Trophoblast cell (in vitro differentiated cells and primary cell): ENCODE measurements at regions not wholly inside any gene's neighbourhood (a gene's known extent, or its start where the extent isn't known, plus 50 kb on each side); places are given as distances from the start of the nearest gene placed in this dataset.
A peak's percentile ranks its signal among the peaks of the same experiment; 100 is the strongest.

Experiments used
- DNase-seq, 2 donors: peaks; one replicate each; pipeline ENCODE4 v3.0.0-alpha.2; 2016
- H2AFZ ChIP-seq: 2 replicates; pipeline ENCODE4 v1.6.1; 2013; ENCODE audit warnings: low read length, moderate library complexity, mild to moderate bottlenecking; ENCODE audit not compliant: insufficient read depth, poor library complexity
- H2AK5ac ChIP-seq: 2 replicates; pipeline ENCODE4 v1.6.1; 2013; ENCODE audit warnings: mild to moderate bottlenecking, low read length
- H2BK120ac ChIP-seq: 2 replicates; pipeline ENCODE4 v1.6.1; 2013; ENCODE audit warnings: low read length, mild to moderate bottlenecking, moderate library complexity; ENCODE audit not compliant: insufficient read depth, poor library complexity
- H2BK12ac ChIP-seq: 2 replicates; pipeline ENCODE4 v1.6.1; 2013; ENCODE audit warnings: mild to moderate bottlenecking, low read length, moderate library complexity
- H2BK5ac ChIP-seq: 2 replicates; pipeline ENCODE4 v1.6.1; 2013; ENCODE audit warnings: low read length, low read depth, moderate library complexity, mild to moderate bottlenecking; ENCODE audit not compliant: poor library complexity
- H3K14ac ChIP-seq: 2 replicates; pipeline ENCODE4 v1.6.1; 2013; ENCODE audit warnings: mild to moderate bottlenecking, low read length
- H3K18ac ChIP-seq: 2 replicates; pipeline ENCODE4 v1.6.1; 2013; ENCODE audit warnings: mild to moderate bottlenecking, low read length
- H3K23ac ChIP-seq: 2 replicates; pipeline ENCODE4 v1.6.1; 2013; ENCODE audit warnings: low read length
- H3K27ac ChIP-seq: 2 replicates; pipeline ENCODE4 v1.5.1; 2013; ENCODE audit warnings: low read depth, mild to moderate bottlenecking, inconsistent platforms, low read length, moderate library complexity
- H3K27me3 ChIP-seq: 2 replicates; pipeline ENCODE4 v1.6.1; 2013; ENCODE audit warnings: inconsistent platforms, mild to moderate bottlenecking, low read length, moderate library complexity; ENCODE audit not compliant: insufficient read depth
- H3K36me3 ChIP-seq, 2 experiments: 1 replicate in 1 of 2; 2 replicates in 1 of 2; pipeline ENCODE4 v1.6.1; 2013; ENCODE audit warnings: low read length in 2 of 2, mild to moderate bottlenecking in 2 of 2, moderate library complexity in 1 of 2; ENCODE audit not compliant: insufficient read depth in 2 of 2, control insufficient read depth in 1 of 2
- H3K4ac ChIP-seq: 2 replicates; pipeline ENCODE4 v1.6.1; 2013; ENCODE audit warnings: low read depth, mild to moderate bottlenecking, low read length, moderate library complexity
- H3K4me1 ChIP-seq, 2 experiments: 1 replicate in 1 of 2; 2 replicates in 1 of 2; pipeline ENCODE4 v1.6.1; 2013; ENCODE audit warnings: low read length in 2 of 2, mild to moderate bottlenecking in 2 of 2, moderate library complexity in 1 of 2; ENCODE audit not compliant: insufficient read depth in 2 of 2, control insufficient read depth in 1 of 2
- H3K4me2 ChIP-seq: 2 replicates; pipeline ENCODE4 v1.6.1; 2013; ENCODE audit warnings: inconsistent platforms, mild to moderate bottlenecking, low read length, moderate library complexity
- H3K4me3 ChIP-seq: 2 replicates; pipeline ENCODE4 v1.5.1; 2013; ENCODE audit warnings: mild to moderate bottlenecking, low read depth, low read length, inconsistent platforms
- H3K79me1 ChIP-seq: one replicate; pipeline ENCODE4 v1.6.1; 2013; ENCODE audit warnings: low read length
- H3K79me2 ChIP-seq: 2 replicates; pipeline ENCODE4 v1.6.1; 2013; ENCODE audit warnings: low read length, mild to moderate bottlenecking; ENCODE audit not compliant: control insufficient read depth, insufficient read depth, poor library complexity
- H3K9ac ChIP-seq: 2 replicates; pipeline ENCODE4 v1.6.1; 2013; ENCODE audit warnings: mild to moderate bottlenecking, low read length
- H3K9me3 ChIP-seq: 2 replicates; pipeline ENCODE4 v1.6.1; 2013; ENCODE audit warnings: low read depth, mild to moderate bottlenecking, control low read depth, inconsistent platforms, low read length; ENCODE audit not compliant: insufficient read depth
- H4K12ac ChIP-seq: 2 replicates; pipeline ENCODE4 v1.6.1; 2013; ENCODE audit warnings: low read depth, mild to moderate bottlenecking, low read length, moderate library complexity
- H4K8ac ChIP-seq: 2 replicates; pipeline ENCODE4 v1.6.1; 2013; ENCODE audit warnings: low read depth, mild to moderate bottlenecking, low read length, moderate library complexity
- H4K91ac ChIP-seq: one replicate; pipeline ENCODE4 v1.6.1; 2013; ENCODE audit warnings: low read depth, mild to moderate bottlenecking, low read length, moderate library complexity
- WGBS: extraction: QIAGEN DNeasy Blood & Tissue Kit; methylation state at CpG from one replicate; pipeline ENCODE4 v1.1.7; 2013; ENCODE audit warnings: missing lambda C conversion rate; ENCODE audit not compliant: insufficient read length, insufficient coverage; ENCODE audit errors: extremely low coverage; 5-methylcytosine and 5-hydroxymethylcytosine counted together

GRCh38 chr11:106379265-106379664, 301.8 kb downstream of the AASDHPPT start:
- Histone ChIP-seq H3K9ac (no peak overlapping the region), H3K14ac (no peak overlapping the region), H3K9me3 (no peaks in the 10 kb centered on the region), H3K4me1 (peaks cover 4 to 15% of the 10 kb centered on the region in 2 experiments), H3K79me1 (peaks cover 9% of the 10 kb centered on the region), H3K4me2 (no peak overlapping the region), H4K12ac (no peak overlapping the region), H4K8ac (peak overlapping the region; percentile 14), H2BK5ac (no peak overlapping the region), H2AFZ (no peak overlapping the region), H3K23ac (no peak overlapping the region), H3K36me3 (no peaks in the 10 kb centered on the region), H2AK5ac (no peak overlapping the region), H2BK120ac (peak overlapping the region; percentile 76), H3K4me3 (no peak overlapping the region), H3K4ac (peak overlapping the region; percentile 2), H3K18ac (no peak overlapping the region), H4K91ac (peak overlapping the region; percentile 50), H3K27me3 (no peaks in the 10 kb centered on the region), H2BK12ac (peak overlapping the region; percentile 21), H3K27ac (no peak overlapping the region), H3K79me2 (no peaks in the 10 kb centered on the region)
- DNase-seq = no peak
- no CpG with 5 or more reads among the region's 2 CpGs for WGBS

- H3K27ac ChIP-seq = no peak overlapping the region
- H3K79me2 ChIP-seq = no peaks in the 10 kb centered on the region
- H3K4me2 ChIP-seq = no peak overlapping the region
- no peaks in the 10 kb centered on the region for H3K36me3 ChIP-seq
- no peak overlapping the region for H3K4me3 ChIP-seq
- no peak overlapping the region for H3K4ac ChIP-seq
- no peaks in the 10 kb centered on the region for H3K9me3 ChIP-seq
- H2BK120ac ChIP-seq = no peak overlapping the region
- no peaks in the 10 kb centered on the region for H3K27me3 ChIP-seq
- H3K18ac ChIP-seq = no peak overlapping the region
- no peak overlapping the region for H3K9ac ChIP-seq
- H2AK5ac ChIP-seq = no peak overlapping the region
- H3K4me1 ChIP-seq = peaks cover 4 to 15% of the 10 kb centered on the region in 2 experiments
- H2BK5ac ChIP-seq = no peak overlapping the region
- DNase-seq = peak; percentile 68 to 88
- no peak overlapping the region for H3K23ac ChIP-seq
- no peak overlapping the region for H2AFZ ChIP-seq
- H4K91ac ChIP-seq = no peak overlapping the region
- H2BK12ac ChIP-seq = no peak overlapping the region
- H3K14ac ChIP-seq = no peak overlapping the region
- no CpG with 5 or more reads among the region's 1 CpG for WGBS
- no peak overlapping the region for H4K12ac ChIP-seq
- no peak overlapping the region for H4K8ac ChIP-seq
- H3K79me1 ChIP-seq = peaks cover 9% of the 10 kb centered on the region
Observed at GRCh38 chr11:106379712-106380111, 302.2 kb downstream of the AASDHPPT start.

GRCh38 chr11:106381895-106382294, 304.4 kb downstream of the AASDHPPT start:
- WGBS = no CpG with 5 or more reads among the region's 3 CpGs
- H3K18ac ChIP-seq = no peak overlapping the region

GRCh38 chr11:106384429-106384828, 307.0 kb downstream of the AASDHPPT start:
- Histone ChIP-seq H3K4me3 (no peak overlapping the region), H4K8ac (no peak overlapping the region), H3K14ac (no peak overlapping the region), H2BK120ac (no peak overlapping the region), H3K79me2 (no peaks in the 10 kb centered on the region), H3K27me3 (no peaks in the 10 kb centered on the region), H3K79me1 (peaks cover 7% of the 10 kb centered on the region), H3K18ac (no peak overlapping the region), H3K9ac (no peak overlapping the region), H2BK12ac (no peak overlapping the region), H2AK5ac (no peak overlapping the region), H3K36me3 (no peaks in the 10 kb centered on the region), H3K23ac (no peak overlapping the region), H3K4me2 (no peak overlapping the region), H3K27ac (no peak overlapping the region), H3K4me1 (peaks cover 4 to 9% of the 10 kb centered on the region in 2 experiments), H2AFZ (no peak overlapping the region), H4K91ac (no peak overlapping the region), H3K4ac (no peak overlapping the region), H4K12ac (no peak overlapping the region), H2BK5ac (no peak overlapping the region), H3K9me3 (no peaks in the 10 kb centered on the region)
- WGBS = no CpG with 5 or more reads among the region's 2 CpGs
- no peak for DNase-seq

More at GRCh38 chr11:106381895-106382294, 304.4 kb downstream of the AASDHPPT start:
- Histone ChIP-seq H3K79me1 (peaks cover 10% of the 10 kb centered on the region), H3K14ac (no peak overlapping the region), H4K8ac (no peak overlapping the region), H3K9me3 (no peaks in the 10 kb centered on the region), H3K79me2 (no peaks in the 10 kb centered on the region), H3K27ac (no peak overlapping the region), H2AK5ac (no peak overlapping the region), H4K91ac (no peak overlapping the region), H3K4me3 (no peak overlapping the region), H3K4ac (no peak overlapping the region), H2BK120ac (no peak overlapping the region), H3K36me3 (no peaks in the 10 kb centered on the region), H3K27me3 (no peaks in the 10 kb centered on the region), H4K12ac (no peak overlapping the region), H3K23ac (no peak overlapping the region), H3K9ac (no peak overlapping the region), H2BK12ac (no peak overlapping the region), H2BK5ac (no peak overlapping the region), H2AFZ (no peak overlapping the region), H3K4me1 (peaks cover 4 to 15% of the 10 kb centered on the region in 2 experiments), H3K4me2 (no peak overlapping the region)
- peak; percentile 82 to 93 for DNase-seq
